22Rv1 (cell line): ENCODE measurements at regions not wholly inside any gene's neighbourhood (a gene's known extent, or its start where the extent isn't known, plus 50 kb on each side); places are given as distances from the start of the nearest gene placed in this dataset.
"Not testable (repeated sequence)": the region's sequence is repeated elsewhere in the genome, so short reads cannot be mapped to it uniquely, and the experiment has no call there.

Experiments used
- H3K27ac ChIP-seq: fragments of 450-650 bp; 2 replicates; pipeline ENCODE4 v1.5.1; 2017
- ZFX ChIP-seq: fragments of 450-650 bp; IDR thresholded peaks from 2 replicates; pipeline ENCODE4 v1.6.1; 2017; ENCODE audit warnings: antibody characterized with exemption, borderline replicate concordance
- TF ChIP-seq, protein P1 (sequence below): fragments of 450-650 bp; IDR thresholded peaks from 2 replicates; pipeline ENCODE4 v1.5.1; 2017; ENCODE audit warnings: mild to moderate bottlenecking

GRCh38 chr5:135100011-135100410 lies 66.0 kb upstream of the PITX1 start:
- TF ChIP-seq, protein P1, sequence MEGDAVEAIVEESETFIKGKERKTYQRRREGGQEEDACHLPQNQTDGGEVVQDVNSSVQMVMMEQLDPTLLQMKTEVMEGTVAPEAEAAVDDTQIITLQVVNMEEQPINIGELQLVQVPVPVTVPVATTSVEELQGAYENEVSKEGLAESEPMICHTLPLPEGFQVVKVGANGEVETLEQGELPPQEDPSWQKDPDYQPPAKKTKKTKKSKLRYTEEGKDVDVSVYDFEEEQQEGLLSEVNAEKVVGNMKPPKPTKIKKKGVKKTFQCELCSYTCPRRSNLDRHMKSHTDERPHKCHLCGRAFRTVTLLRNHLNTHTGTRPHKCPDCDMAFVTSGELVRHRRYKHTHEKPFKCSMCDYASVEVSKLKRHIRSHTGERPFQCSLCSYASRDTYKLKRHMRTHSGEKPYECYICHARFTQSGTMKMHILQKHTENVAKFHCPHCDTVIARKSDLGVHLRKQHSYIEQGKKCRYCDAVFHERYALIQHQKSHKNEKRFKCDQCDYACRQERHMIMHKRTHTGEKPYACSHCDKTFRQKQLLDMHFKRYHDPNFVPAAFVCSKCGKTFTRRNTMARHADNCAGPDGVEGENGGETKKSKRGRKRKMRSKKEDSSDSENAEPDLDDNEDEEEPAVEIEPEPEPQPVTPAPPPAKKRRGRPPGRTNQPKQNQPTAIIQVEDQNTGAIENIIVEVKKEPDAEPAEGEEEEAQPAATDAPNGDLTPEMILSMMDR = no peak
- no peak for TF ChIP-seq ZFX
- no peak overlapping the region for H3K27ac ChIP-seq

DNA sequence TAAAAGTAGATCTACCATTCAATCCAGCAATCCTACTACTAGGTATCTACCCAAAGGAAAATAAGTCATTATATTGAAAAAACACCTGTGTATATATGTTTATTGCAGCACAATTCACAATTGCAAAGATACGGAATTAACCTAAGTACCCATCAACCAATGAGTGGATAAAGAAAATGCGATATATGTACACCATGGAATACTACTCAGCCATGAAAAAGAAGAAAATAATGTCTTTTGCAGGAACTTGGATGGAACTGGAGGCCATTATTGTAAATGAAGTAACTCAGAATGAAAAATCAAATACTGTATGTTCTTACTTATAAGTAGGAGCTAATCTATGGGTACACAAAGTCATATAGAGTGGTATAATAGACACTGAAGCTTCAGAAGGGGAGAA lies 63.4 kb upstream of the PITX1 start:
- TF ChIP-seq ZFX = no peak
- TF ChIP-seq, protein P1 = no peak
- no peak overlapping the region for H3K27ac ChIP-seq

DNA sequence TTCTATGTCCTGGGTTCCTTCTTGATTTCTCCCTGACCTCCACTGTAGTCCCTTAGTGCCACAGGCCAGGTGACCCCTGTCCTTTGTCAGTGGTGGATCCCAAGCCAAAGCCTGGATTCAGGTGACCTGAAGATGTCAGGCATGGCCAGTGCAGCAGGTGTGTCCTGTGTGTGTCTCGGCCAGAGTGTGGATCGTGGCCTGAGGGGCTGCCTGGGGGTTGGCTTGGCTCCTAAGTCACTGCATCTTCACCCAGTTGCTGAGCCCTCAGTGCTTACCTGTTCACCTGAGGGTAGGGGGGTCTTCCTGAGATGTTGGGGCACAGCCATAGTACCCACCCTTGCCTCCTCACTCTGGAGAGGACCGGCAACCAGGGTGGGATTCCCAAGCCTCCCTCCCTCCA lies 61.8 kb upstream of the PITX1 start:
- H3K27ac ChIP-seq = no peak overlapping the region
- TF ChIP-seq, protein P1 = no peak

GRCh38 chr5:135095052-135095715 lies 61.2 kb upstream of the PITX1 start:
- H3K27ac ChIP-seq = no peak overlapping the region
- TF ChIP-seq, protein P1 = no peak
- TF ChIP-seq ZFX = no peak

- H3K27ac ChIP-seq = no peak overlapping the region
- TF ChIP-seq ZFX = no peak
- TF ChIP-seq, protein P1 = no peak
Measured at GRCh38 chr5:135094339-135095051, 60.5 kb upstream of the PITX1 start.

GRCh38 chr5:135093483-135093882 lies 59.5 kb upstream of the PITX1 start:
- H3K27ac ChIP-seq = not testable (repeated sequence)

DNA sequence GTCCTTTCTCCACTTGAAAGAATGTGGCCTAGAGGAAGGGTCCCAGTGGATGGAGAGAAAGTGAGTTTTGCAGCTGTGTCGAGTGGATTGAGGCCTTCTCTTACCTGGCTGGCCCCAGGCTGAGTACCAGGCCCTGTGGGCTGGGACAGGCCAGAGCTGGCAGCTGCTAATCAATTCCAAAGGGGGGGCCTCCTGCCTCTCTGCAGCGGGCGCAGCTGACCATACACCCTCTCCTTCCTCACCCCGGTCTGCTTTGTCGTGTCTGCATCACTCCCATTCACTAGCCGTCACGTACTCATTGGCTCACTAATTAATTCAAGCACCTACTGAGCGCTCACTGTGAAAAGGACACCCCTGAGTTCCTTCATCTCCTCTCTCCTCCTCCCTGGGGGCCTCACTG lies 58.4 kb upstream of the PITX1 start:
- H3K27ac ChIP-seq = no peak overlapping the region
- TF ChIP-seq, protein P1 = no peak
- no peak for TF ChIP-seq ZFX

- H3K27ac ChIP-seq = no peak overlapping the region
- TF ChIP-seq, protein P1 = no peak
- TF ChIP-seq ZFX = no peak
Measured at GRCh38 chr5:135091286-135091685, 57.3 kb upstream of the PITX1 start.
